Vagina (tissue), 2 donors: ENCODE measurements at regions not wholly inside any gene's neighbourhood (a gene's known extent, or its start where the extent isn't known, plus 50 kb on each side); places are given as distances from the start of the nearest gene placed in this dataset.

ENCODE experiments used
- DNase-seq, 2 donors: peaks; one replicate each; pipeline ENCODE4 v3.0.0-alpha.2; 2017; ENCODE audit errors: extremely low spot score in 2 of 2
- H3K27ac ChIP-seq: fragments of 200-600 bp; sonication (generic); one replicate; pipeline ENCODE4 v1.5.1; 2019
- H3K27me3 ChIP-seq: fragments of 200-600 bp; sonication (generic); one replicate; pipeline ENCODE4 v1.5.1; 2019
- H3K36me3 ChIP-seq, 2 donors: fragments of 200-600 bp; sonication (generic); one replicate each; pipeline ENCODE4 v1.5.1; 2017 to 2019
- H3K4me1 ChIP-seq: fragments of 200-600 bp; sonication (generic); one replicate; pipeline ENCODE4 v1.5.1; 2019
- H3K4me3 ChIP-seq, 2 donors: fragments of 200-600 bp; sonication (generic); 1 replicate in 1 of 2; 2 replicates in 1 of 2; pipeline ENCODE4 v1.5.1; 2016 to 2019
- H3K9me3 ChIP-seq: fragments of 200-600 bp; sonication (generic); one replicate; pipeline ENCODE4 v1.5.1; 2019
- POLR2A ChIP-seq, 2 donors: fragments of 450-650 bp; IDR thresholded peaks; one replicate each; pipeline ENCODE4 v1.6.1; 2017; ENCODE audit warnings: antibody characterized with exemption in 2 of 2, mild to moderate bottlenecking in 2 of 2, moderate library complexity in 2 of 2
- POLR2AphosphoS5 ChIP-seq, 2 donors: sonication (generic); formaldehyde crosslinking; IDR thresholded peaks; one replicate each; pipeline ENCODE4 v1.9.0; 2017; ENCODE audit warnings: antibody characterized with exemption in 2 of 2, mild to moderate bottlenecking in 2 of 2, low read depth in 1 of 2; ENCODE audit not compliant: insufficient read depth in 1 of 2
- intact Hi-C: fragments of 100-400 bp; cut with DNase I; formaldehyde crosslinking; loops from one replicate; pipeline ENCODE4 v1.15.1; 2023
- TF ChIP-seq, protein P1 (sequence below), 3 experiments: fragments of 450-650 bp in 2 of 3; fragments of 200-600 bp in 1 of 3; sonication (generic) in 1 of 3; IDR thresholded peaks; one replicate each; pipeline ENCODE4 v1.5.1; 2017 to 2019; ENCODE audit warnings: antibody characterized with exemption in 3 of 3, mild to moderate bottlenecking in 2 of 3, moderate library complexity in 2 of 3

DNA sequence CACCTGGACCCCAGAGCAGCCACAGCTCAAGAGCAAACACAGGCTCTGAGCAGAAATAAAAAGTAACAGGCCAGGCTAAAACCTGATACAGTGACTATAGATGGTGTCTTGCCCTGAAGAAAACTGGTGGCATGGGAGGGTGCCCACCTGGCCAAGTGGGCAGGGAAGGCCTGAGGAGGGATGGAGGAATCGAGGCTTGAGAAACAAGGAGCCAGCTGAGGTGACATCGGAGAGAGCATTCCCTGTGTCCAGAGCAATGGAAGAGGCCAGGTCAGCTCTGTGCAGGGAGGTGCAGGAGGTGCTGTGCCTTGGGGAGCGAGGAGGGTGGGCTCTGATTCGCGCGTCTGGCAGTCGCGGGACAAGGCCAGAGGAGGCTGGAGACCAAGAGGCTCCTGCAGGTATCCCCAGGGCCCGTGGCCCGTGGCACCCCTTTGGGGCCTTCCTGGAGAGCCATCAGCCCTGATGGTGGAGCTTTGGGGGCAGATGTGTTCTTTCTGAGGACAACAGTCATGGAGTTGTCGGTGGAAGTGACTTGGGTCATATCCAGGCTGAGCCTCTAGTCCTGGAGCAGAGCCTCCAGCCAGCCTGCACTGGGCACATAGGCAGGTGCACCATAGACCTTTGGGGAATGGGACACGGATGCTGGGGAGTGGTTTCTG, 56.1 kb downstream of the PLXNA1 start:
- Histone ChIP-seq H3K4me3 (no peak overlapping the region), H3K27me3 (no peaks in the 10 kb centered on the region), H3K27ac (no peak overlapping the region), H3K4me1 (peaks cover 27% of the 10 kb centered on the region), H3K36me3 (no peaks in the 10 kb centered on the region), H3K9me3 (no peaks in the 10 kb centered on the region)
- TF ChIP-seq POLR2A (IDR thresholded peaks at IDR 0.05) (no peak), POLR2AphosphoS5 (IDR thresholded peaks at IDR 0.05; ENCODE audit: insufficient read depth in 1 of 2, low read depth in 1 of 2) (no peak)
- TF ChIP-seq, protein P1, sequence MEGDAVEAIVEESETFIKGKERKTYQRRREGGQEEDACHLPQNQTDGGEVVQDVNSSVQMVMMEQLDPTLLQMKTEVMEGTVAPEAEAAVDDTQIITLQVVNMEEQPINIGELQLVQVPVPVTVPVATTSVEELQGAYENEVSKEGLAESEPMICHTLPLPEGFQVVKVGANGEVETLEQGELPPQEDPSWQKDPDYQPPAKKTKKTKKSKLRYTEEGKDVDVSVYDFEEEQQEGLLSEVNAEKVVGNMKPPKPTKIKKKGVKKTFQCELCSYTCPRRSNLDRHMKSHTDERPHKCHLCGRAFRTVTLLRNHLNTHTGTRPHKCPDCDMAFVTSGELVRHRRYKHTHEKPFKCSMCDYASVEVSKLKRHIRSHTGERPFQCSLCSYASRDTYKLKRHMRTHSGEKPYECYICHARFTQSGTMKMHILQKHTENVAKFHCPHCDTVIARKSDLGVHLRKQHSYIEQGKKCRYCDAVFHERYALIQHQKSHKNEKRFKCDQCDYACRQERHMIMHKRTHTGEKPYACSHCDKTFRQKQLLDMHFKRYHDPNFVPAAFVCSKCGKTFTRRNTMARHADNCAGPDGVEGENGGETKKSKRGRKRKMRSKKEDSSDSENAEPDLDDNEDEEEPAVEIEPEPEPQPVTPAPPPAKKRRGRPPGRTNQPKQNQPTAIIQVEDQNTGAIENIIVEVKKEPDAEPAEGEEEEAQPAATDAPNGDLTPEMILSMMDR (IDR thresholded peaks at IDR 0.05): no peak
- DNase-seq: no peak
- intact Hi-C loops: no loop called here

DNA sequence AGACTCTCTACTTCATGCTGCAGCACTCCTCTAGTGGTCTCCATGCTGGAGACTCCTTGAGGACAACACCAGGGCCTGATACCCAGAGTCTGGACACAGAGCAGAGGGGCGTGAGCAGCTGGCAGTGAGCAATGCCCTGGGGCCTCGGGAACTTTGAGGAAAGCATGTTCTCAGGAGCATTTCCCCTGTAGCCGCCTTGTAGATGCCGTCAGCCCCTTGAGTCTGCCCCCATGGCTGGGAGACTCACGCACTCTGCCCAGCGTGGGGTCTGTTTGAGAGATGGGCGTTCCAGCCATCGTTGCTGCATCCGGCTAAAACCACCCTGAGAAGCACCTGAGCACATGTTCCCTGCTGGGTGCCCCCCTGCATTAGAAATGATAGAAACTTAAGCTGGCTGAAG, 56.8 kb downstream of the PLXNA1 start:
- TF ChIP-seq, protein P1 (IDR thresholded peaks at IDR 0.05): no peak
- TF ChIP-seq POLR2AphosphoS5 (IDR thresholded peaks at IDR 0.05; ENCODE audit: insufficient read depth in 1 of 2, low read depth in 1 of 2) (no peak), POLR2A (IDR thresholded peaks at IDR 0.05) (no peak)
- H3K4me3 ChIP-seq: no peak overlapping the region
- no peak overlapping the region for H3K27ac ChIP-seq
- H3K4me1 ChIP-seq: peaks cover 28% of the 10 kb centered on the region
- no peaks in the 10 kb centered on the region for H3K9me3 ChIP-seq
- DNase-seq: no peak
- H3K27me3 ChIP-seq: no peaks in the 10 kb centered on the region
- H3K36me3 ChIP-seq: no peaks in the 10 kb centered on the region
- intact Hi-C loops: no loop called here

- Histone ChIP-seq H3K4me1 (peaks cover 25% of the 10 kb centered on the region), H3K9me3 (no peaks in the 10 kb centered on the region), H3K27ac (no peak overlapping the region), H3K4me3 (no peak overlapping the region), H3K27me3 (no peaks in the 10 kb centered on the region), H3K36me3 (no peaks in the 10 kb centered on the region)
- intact Hi-C loops: no loop called here
- TF ChIP-seq POLR2AphosphoS5 (IDR thresholded peaks at IDR 0.05; ENCODE audit: insufficient read depth in 1 of 2, low read depth in 1 of 2): no peak
- TF ChIP-seq, protein P1 (IDR thresholded peaks at IDR 0.05): no peak
- DNase-seq: no peak
Measured at GRCh38 chr3:127040216-127040615, 57.3 kb downstream of the PLXNA1 start.

DNA sequence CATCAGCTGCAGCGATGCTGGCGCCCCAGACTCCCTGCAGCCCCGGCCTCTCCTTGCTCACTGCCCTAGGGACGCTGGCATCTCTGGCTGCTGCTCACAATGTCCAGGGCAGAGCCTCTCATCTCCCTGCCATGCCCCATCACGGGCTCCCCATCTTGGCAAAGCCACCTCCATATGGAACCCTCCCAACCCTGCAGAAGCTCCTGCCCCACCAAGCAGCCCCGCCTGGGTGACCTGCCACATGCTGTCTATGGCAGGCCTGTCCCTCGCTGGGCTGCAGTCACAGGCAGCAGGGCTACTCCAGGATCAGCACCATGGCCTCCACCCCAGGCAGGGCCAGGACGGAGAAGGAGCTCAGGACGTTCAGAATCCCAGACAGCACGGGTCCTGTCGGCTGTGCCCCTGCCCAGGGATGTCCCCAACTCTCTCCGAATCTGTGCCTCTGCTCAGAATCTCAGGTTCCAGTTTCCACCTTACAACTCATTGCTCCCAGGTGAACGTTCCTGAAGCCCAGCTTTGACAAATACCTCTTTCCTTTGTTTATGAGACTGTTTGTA, 58.4 kb downstream of the PLXNA1 start:
- DNase-seq: no peak
- no peak overlapping the region for H3K27ac ChIP-seq
- intact Hi-C loops: no loop called here

GRCh38 chr3:127041933-127042332, 59.0 kb downstream of the PLXNA1 start:
- TF ChIP-seq POLR2AphosphoS5 (IDR thresholded peaks at IDR 0.05; ENCODE audit: insufficient read depth in 1 of 2, low read depth in 1 of 2) (no peak), POLR2A (IDR thresholded peaks at IDR 0.05) (no peak)
- TF ChIP-seq, protein P1 (IDR thresholded peaks at IDR 0.05): no peak
- H3K4me1 ChIP-seq: peaks cover 17% of the 10 kb centered on the region
- H3K27me3 ChIP-seq: no peaks in the 10 kb centered on the region
- H3K4me3 ChIP-seq: no peak overlapping the region
- intact Hi-C loops: no loop called here
- no peak for DNase-seq
- H3K36me3 ChIP-seq: no peaks in the 10 kb centered on the region
- no peak overlapping the region for H3K27ac ChIP-seq
- H3K9me3 ChIP-seq: no peaks in the 10 kb centered on the region

More for the DNA sequence above, 58.4 kb downstream of the PLXNA1 start:
- Histone ChIP-seq H3K4me3 (no peak overlapping the region), H3K36me3 (no peaks in the 10 kb centered on the region), H3K9me3 (no peaks in the 10 kb centered on the region), H3K27me3 (no peaks in the 10 kb centered on the region), H3K4me1 (peaks cover 17% of the 10 kb centered on the region)
- TF ChIP-seq POLR2AphosphoS5 (IDR thresholded peaks at IDR 0.05; ENCODE audit: insufficient read depth in 1 of 2, low read depth in 1 of 2) (no peak), POLR2A (IDR thresholded peaks at IDR 0.05) (no peak)
